IMR-90 (cell line): ENCODE measurements at regions not wholly inside any gene's neighbourhood (a gene's known extent, or its start where the extent isn't known, plus 50 kb on each side); places are given as distances from the start of the nearest gene placed in this dataset.

Source experiments
- BHLHE40 ChIP-seq: fragments of 150-350 bp; IDR thresholded peaks from 2 replicates; pipeline ENCODE4 v1.6.1; 2016; ENCODE audit warnings: mild to moderate bottlenecking, low read depth, low read length
- CEBPB ChIP-seq: IDR thresholded peaks from 2 replicates; pipeline ENCODE4 v1.6.1; 2012; ENCODE audit warnings: low read depth, low read length, improper control_type of control experiment
- CTCF ChIP-seq: conservative IDR thresholded peaks from 2 replicates; pipeline ENCODE4 v1.5.1; 2012; ENCODE audit warnings: mild to moderate bottlenecking, low read depth, low read length, improper control_type of control experiment
- ELK1 ChIP-seq: fragments of 150-350 bp; IDR thresholded peaks from 2 replicates; pipeline ENCODE4 v1.6.1; 2016; ENCODE audit warnings: low read depth, mild to moderate bottlenecking, low read length, moderate library complexity, borderline replicate concordance
- MAFK ChIP-seq: IDR thresholded peaks from 2 replicates; pipeline ENCODE4 v1.6.1; 2012; ENCODE audit warnings: low read depth, low read length, improper control_type of control experiment
- MXI1 ChIP-seq: IDR thresholded peaks from 2 replicates; pipeline ENCODE4 v1.6.1; 2012; ENCODE audit warnings: low read depth, mild to moderate bottlenecking, low read length, moderate library complexity, borderline replicate concordance
- NFE2L2 ChIP-seq: fragments of 150-350 bp; IDR thresholded peaks from 2 replicates; pipeline ENCODE4 v1.6.1; 2016; ENCODE audit warnings: low read depth, mild to moderate bottlenecking, low read length
- POLR2A ChIP-seq: IDR thresholded peaks from 2 replicates; pipeline ENCODE4 v1.6.1; 2012; ENCODE audit warnings: mild to moderate bottlenecking, low read depth, low read length
- RAD21 ChIP-seq: IDR thresholded peaks from 2 replicates; pipeline ENCODE4 v1.6.1; 2012; ENCODE audit warnings: low read length, improper control_type of control experiment
- USF2 ChIP-seq: fragments of 150-350 bp; IDR thresholded peaks from 2 replicates; pipeline ENCODE4 v1.6.1; 2017; ENCODE audit warnings: mild to moderate bottlenecking, antibody characterized with exemption, low read length, low read depth

- TF ChIP-seq CTCF: no peak
- TF ChIP-seq NFE2L2: no peak
- TF ChIP-seq POLR2A: no peak
- no peak for TF ChIP-seq USF2
- no peak for TF ChIP-seq ELK1
- no peak for TF ChIP-seq RAD21
- no peak for TF ChIP-seq CEBPB
- no peak for TF ChIP-seq MXI1
- TF ChIP-seq MAFK: no peak
- no peak for TF ChIP-seq BHLHE40
These were observed 314.3 kb upstream of the FGF13 start for GRCh38 chrX:139025816-139026215.
